Neural cell (in vitro differentiated cells): ENCODE measurements at regions not wholly inside any gene's neighbourhood (a gene's known extent, or its start where the extent isn't known, plus 50 kb on each side); places are given as distances from the start of the nearest gene placed in this dataset.
"Not testable (repeated sequence)": the region's sequence is repeated elsewhere in the genome, so short reads cannot be mapped to it uniquely, and the experiment has no call there.

Experiments
- H2AFZ ChIP-seq: fragments of 200-600, 300-800 bp; sonication (generic), shearing (Covaris generic); 2 replicates; pipeline ENCODE4 v1.6.0; 2014; ENCODE audit warnings: low read depth, mild to moderate bottlenecking, antibody characterized with exemption, low read length, moderate library complexity
- H3F3A ChIP-seq: fragments of 200-600 bp; shearing (Covaris generic); 2 replicates; pipeline ENCODE4 v1.6.1; 2016; ENCODE audit warnings: mild to moderate bottlenecking, moderate library complexity, mixed read lengths, antibody characterized with exemption, low read length; ENCODE audit not compliant: insufficient read depth, poor library complexity, severe bottlenecking
- H3K27ac ChIP-seq: fragments of 200-600, 300-800 bp; sonication (generic), shearing (Covaris generic); 2 replicates; pipeline ENCODE4 v1.5.1; 2014; ENCODE audit warnings: mild to moderate bottlenecking, low read length, moderate library complexity
- H3K27me3 ChIP-seq: fragments of 300-800, 200-600 bp; sonication (generic), shearing (Covaris generic); 2 replicates; pipeline ENCODE4 v1.6.0; 2014; ENCODE audit warnings: mild to moderate bottlenecking, low read depth, low read length, moderate library complexity; ENCODE audit not compliant: insufficient read depth
- H3K36me3 ChIP-seq: fragments of 300-800, 200-600 bp; sonication (generic), shearing (Covaris generic); 2 replicates; pipeline ENCODE4 v1.5.1; 2014; ENCODE audit warnings: mild to moderate bottlenecking, antibody characterized with exemption, low read length, moderate library complexity; ENCODE audit not compliant: insufficient read depth
- H3K4me2 ChIP-seq: fragments of 300-800, 200-600 bp; sonication (generic), shearing (Covaris generic); 2 replicates; pipeline ENCODE4 v1.6.0; 2014; ENCODE audit warnings: mild to moderate bottlenecking, low read length
- H3K4me3 ChIP-seq: fragments of 300-800, 200-600 bp; sonication (generic), shearing (Covaris generic); 2 replicates; pipeline ENCODE4 v1.5.1; 2014; ENCODE audit warnings: mild to moderate bottlenecking, low read length, moderate library complexity
- H3K79me2 ChIP-seq: fragments of 200-600 bp; shearing (Covaris generic); replicated peaks from 2 replicates; pipeline ENCODE4 v1.6.0; 2014; ENCODE audit warnings: mild to moderate bottlenecking, low read length, moderate library complexity; ENCODE audit not compliant: insufficient read depth
- H3K9ac ChIP-seq: fragments of 300-800, 200-600 bp; sonication (generic), shearing (Covaris generic); 2 replicates; pipeline ENCODE4 v1.6.1; 2016; ENCODE audit warnings: mild to moderate bottlenecking, low read length, mixed read lengths
- H3K9me2 ChIP-seq: fragments of 200-600 bp; shearing (Covaris generic); 2 replicates; pipeline ENCODE4 v1.6.1; 2016; ENCODE audit warnings: mild to moderate bottlenecking, low read length, mixed read lengths; ENCODE audit not compliant: insufficient read depth
- H3K9me3 ChIP-seq: fragments of 200-600, 300-800 bp; sonication (generic), shearing (Covaris generic); 2 replicates; pipeline ENCODE4 v1.6.1; 2016; ENCODE audit warnings: mild to moderate bottlenecking, mixed run types, low read length, moderate library complexity, mixed read lengths
- H4K20me1 ChIP-seq: fragments of 200-600 bp; shearing (Covaris generic); 2 replicates; pipeline ENCODE4 v1.6.1; 2016; ENCODE audit warnings: mild to moderate bottlenecking, mixed run types; ENCODE audit not compliant: insufficient read depth
- EP300 ChIP-seq: fragments of 450-650 bp; conservative IDR thresholded peaks from 2 replicates; pipeline ENCODE4 v1.6.1; 2014; ENCODE audit warnings: antibody characterized with exemption, mild to moderate bottlenecking, moderate library complexity; ENCODE audit not compliant: poor library complexity, severe bottlenecking
- EZH2 ChIP-seq: fragments of 200-600, 300-800 bp; shearing (Covaris generic), sonication (generic); IDR thresholded peaks from 2 replicates; pipeline ENCODE4 v1.6.1; 2014; ENCODE audit warnings: antibody characterized with exemption, low read length, borderline replicate concordance, mild to moderate bottlenecking; ENCODE audit not compliant: insufficient read depth, poor library complexity, severe bottlenecking
- MXI1 ChIP-seq: fragments of 450-650 bp; conservative IDR thresholded peaks from 2 replicates; pipeline ENCODE4 v1.6.1; 2014; ENCODE audit warnings: antibody characterized with exemption, mild to moderate bottlenecking; ENCODE audit not compliant: poor library complexity, severe bottlenecking
- POLR2AphosphoS5 ChIP-seq: IDR thresholded peaks from 2 replicates; pipeline ENCODE4 v1.6.1; 2012
- RAD21 ChIP-seq: fragments of 450-650 bp; conservative IDR thresholded peaks from 2 replicates; pipeline ENCODE4 v1.6.1; 2014; ENCODE audit warnings: antibody characterized with exemption, mild to moderate bottlenecking, moderate library complexity
- SMC3 ChIP-seq: fragments of 450-650 bp; conservative IDR thresholded peaks from 2 replicates; pipeline ENCODE4 v1.6.1; 2014; ENCODE audit warnings: antibody characterized with exemption, mild to moderate bottlenecking, moderate library complexity; ENCODE audit not compliant: poor library complexity
- TAF1 ChIP-seq: IDR thresholded peaks from 2 replicates; pipeline ENCODE4 v1.6.1; 2012; ENCODE audit warnings: low read depth
- TF ChIP-seq, protein P1 (sequence below): fragments of 450-650 bp; IDR thresholded peaks from 2 replicates; pipeline ENCODE4 v1.5.1; 2014; ENCODE audit warnings: antibody characterized with exemption, mild to moderate bottlenecking, moderate library complexity; ENCODE audit not compliant: poor library complexity, severe bottlenecking
- TF ChIP-seq, protein P2 (sequence below): IDR thresholded peaks from 2 replicates; pipeline ENCODE4 v1.6.1; 2012; ENCODE audit warnings: borderline replicate concordance

DNA sequence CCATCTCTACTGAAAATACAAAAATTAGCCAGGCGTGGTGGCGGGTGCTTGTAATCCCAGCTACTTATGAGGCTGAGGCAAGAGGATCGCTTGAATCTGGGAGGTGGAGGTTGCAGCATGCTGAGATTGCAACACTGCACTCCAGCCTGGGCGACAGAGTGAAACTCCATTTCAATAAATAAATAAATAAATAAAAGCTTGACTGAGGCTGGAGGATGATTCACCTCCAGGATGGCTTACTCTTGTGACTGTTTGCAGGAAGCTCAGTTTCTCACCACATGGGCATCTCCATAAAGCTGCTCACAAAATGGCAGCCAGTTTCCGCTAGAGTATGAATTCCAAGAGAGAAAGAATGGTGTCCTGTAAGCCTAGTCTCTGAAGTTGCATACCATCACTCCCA is 191.7 kb upstream of the EDNRA start:
- H3K9me3 ChIP-seq: no peaks in the 10 kb centered on the region
- no peaks in the 10 kb centered on the region for H3F3A ChIP-seq
- H2AFZ ChIP-seq: no peak overlapping the region
- no peaks in the 10 kb centered on the region for H4K20me1 ChIP-seq
- no peaks in the 10 kb centered on the region for H3K79me2 ChIP-seq
- H3K4me2 ChIP-seq: no peak overlapping the region
- no peaks in the 10 kb centered on the region for H3K9me2 ChIP-seq
- H3K27me3 ChIP-seq: no peaks in the 10 kb centered on the region
- H3K4me3 ChIP-seq: no peak overlapping the region
- no peak overlapping the region for H3K9ac ChIP-seq
- TF ChIP-seq, protein P1, sequence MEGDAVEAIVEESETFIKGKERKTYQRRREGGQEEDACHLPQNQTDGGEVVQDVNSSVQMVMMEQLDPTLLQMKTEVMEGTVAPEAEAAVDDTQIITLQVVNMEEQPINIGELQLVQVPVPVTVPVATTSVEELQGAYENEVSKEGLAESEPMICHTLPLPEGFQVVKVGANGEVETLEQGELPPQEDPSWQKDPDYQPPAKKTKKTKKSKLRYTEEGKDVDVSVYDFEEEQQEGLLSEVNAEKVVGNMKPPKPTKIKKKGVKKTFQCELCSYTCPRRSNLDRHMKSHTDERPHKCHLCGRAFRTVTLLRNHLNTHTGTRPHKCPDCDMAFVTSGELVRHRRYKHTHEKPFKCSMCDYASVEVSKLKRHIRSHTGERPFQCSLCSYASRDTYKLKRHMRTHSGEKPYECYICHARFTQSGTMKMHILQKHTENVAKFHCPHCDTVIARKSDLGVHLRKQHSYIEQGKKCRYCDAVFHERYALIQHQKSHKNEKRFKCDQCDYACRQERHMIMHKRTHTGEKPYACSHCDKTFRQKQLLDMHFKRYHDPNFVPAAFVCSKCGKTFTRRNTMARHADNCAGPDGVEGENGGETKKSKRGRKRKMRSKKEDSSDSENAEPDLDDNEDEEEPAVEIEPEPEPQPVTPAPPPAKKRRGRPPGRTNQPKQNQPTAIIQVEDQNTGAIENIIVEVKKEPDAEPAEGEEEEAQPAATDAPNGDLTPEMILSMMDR: no peak
- TF ChIP-seq POLR2AphosphoS5: no peak
- no peak for TF ChIP-seq SMC3
- TF ChIP-seq TAF1: no peak
- TF ChIP-seq EZH2: no peak
- TF ChIP-seq, protein P2, sequence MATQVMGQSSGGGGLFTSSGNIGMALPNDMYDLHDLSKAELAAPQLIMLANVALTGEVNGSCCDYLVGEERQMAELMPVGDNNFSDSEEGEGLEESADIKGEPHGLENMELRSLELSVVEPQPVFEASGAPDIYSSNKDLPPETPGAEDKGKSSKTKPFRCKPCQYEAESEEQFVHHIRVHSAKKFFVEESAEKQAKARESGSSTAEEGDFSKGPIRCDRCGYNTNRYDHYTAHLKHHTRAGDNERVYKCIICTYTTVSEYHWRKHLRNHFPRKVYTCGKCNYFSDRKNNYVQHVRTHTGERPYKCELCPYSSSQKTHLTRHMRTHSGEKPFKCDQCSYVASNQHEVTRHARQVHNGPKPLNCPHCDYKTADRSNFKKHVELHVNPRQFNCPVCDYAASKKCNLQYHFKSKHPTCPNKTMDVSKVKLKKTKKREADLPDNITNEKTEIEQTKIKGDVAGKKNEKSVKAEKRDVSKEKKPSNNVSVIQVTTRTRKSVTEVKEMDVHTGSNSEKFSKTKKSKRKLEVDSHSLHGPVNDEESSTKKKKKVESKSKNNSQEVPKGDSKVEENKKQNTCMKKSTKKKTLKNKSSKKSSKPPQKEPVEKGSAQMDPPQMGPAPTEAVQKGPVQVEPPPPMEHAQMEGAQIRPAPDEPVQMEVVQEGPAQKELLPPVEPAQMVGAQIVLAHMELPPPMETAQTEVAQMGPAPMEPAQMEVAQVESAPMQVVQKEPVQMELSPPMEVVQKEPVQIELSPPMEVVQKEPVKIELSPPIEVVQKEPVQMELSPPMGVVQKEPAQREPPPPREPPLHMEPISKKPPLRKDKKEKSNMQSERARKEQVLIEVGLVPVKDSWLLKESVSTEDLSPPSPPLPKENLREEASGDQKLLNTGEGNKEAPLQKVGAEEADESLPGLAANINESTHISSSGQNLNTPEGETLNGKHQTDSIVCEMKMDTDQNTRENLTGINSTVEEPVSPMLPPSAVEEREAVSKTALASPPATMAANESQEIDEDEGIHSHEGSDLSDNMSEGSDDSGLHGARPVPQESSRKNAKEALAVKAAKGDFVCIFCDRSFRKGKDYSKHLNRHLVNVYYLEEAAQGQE: no peak
- no peak for TF ChIP-seq EP300
- no peak for TF ChIP-seq RAD21
- no peak for TF ChIP-seq MXI1
- no peak overlapping the region for H3K27ac ChIP-seq
- no peaks in the 10 kb centered on the region for H3K36me3 ChIP-seq

DNA sequence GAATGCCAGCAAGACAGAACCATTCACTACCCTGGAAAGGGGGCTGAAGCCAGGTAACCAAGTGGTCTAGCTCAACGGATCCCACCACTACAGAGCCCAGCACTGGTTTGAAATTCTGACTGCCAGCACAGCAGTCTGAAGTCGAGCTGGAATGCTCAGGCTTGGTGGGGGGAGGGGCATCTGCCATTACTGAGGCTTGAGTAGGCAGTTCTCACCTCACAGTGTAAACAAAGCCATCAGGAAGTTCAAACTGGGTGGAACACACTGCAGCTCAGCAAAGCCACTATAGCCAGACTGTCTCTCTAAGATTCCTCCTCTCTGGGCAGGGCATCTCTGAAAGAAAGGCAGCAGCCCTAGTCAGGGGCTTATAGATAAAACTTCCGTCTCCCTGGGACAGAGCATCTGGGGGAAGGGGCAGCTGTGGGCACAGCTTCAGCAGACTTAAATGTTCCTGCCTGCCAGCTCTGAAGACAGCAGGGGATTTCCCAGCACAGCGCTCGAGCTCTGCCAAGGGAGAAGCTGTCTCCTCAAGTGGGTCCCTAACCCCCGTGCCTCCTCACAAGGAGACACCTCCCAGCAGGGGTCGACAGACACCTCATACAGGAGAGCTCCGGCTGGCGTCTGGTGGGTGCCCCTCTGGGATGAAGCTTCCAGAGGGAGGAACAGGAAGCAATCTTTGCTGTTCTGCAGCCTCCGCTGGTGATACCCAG is 188.1 kb upstream of the EDNRA start:
- H3K4me2 ChIP-seq, H2AFZ ChIP-seq, H3K9ac ChIP-seq, H3K9me3 ChIP-seq, H3K36me3 ChIP-seq, H3K79me2 ChIP-seq, H3K27ac ChIP-seq, H3K9me2 ChIP-seq, H3K27me3 ChIP-seq, H4K20me1 ChIP-seq, H3K4me3 ChIP-seq, H3F3A ChIP-seq: not testable (repeated sequence)

DNA sequence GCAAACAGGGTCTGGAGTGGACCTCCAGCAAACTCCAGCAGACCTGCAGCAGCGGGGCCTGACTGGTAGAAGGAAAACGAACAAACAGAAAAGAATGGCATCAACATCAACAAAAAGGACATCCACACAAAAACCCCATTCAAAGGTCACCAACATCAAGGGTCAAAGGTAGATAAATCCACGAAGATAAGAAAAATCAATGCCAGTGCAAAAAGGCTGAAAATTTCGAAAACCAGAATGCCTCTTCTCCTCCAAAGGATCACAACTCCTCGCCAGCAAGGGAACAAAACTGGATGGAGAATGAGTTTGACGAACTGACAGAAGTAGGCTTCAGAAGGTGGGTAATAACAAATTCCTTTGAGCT is 187.6 kb upstream of the EDNRA start:
- H4K20me1 ChIP-seq, H3K36me3 ChIP-seq, H3K79me2 ChIP-seq, H3K9me3 ChIP-seq, H3K4me2 ChIP-seq, H3K27ac ChIP-seq, H3K9me2 ChIP-seq, H3K9ac ChIP-seq, H2AFZ ChIP-seq, H3K4me3 ChIP-seq, H3K27me3 ChIP-seq, H3F3A ChIP-seq: not testable (repeated sequence)
